IMR-90 (cell line): ENCODE measurements at regions not wholly inside any gene's neighbourhood (a gene's known extent, or its start where the extent isn't known, plus 50 kb on each side); places are given as distances from the start of the nearest gene placed in this dataset.

Experiments
- ATAC-seq: fragments of 200-7000 bp; cut with Tn5 transposase; 2 replicates; pipeline ENCODE4 v1.9.1; 2020; ENCODE audit warnings: low read depth, mild to moderate bottlenecking, moderate library complexity
- BruUV-seq: library from RNA; stranded (reverse); fragments of 400-500 nt; replicated peaks from 2 replicates; lab custom pipeline; 2021; lab: Mats Ljungman, UMichigan
- CTCF ChIA-PET: fragments of 300-600 bp; formaldehyde crosslinking; extraction: SDS; loops from one replicate; lab custom pipeline; 2021; ENCODE audit warnings: antibody characterized with exemption; lab: Yijun Ruan, JAX
- POLR2A ChIA-PET: fragments of 300-600 bp; sonication (Branson Sonifier 250); formaldehyde crosslinking; loops from one replicate; lab custom pipeline; 2022; ENCODE audit warnings: antibody characterized with exemption; ENCODE audit not compliant: unreplicated experiment; lab: Charles Lee
- DNase-seq: peaks from one replicate; pipeline ENCODE4 v3.0.0; 2013
- H2AFZ ChIP-seq: replicated peaks from 2 replicates; pipeline ENCODE3; 2013; ENCODE audit warnings: low read length, mild to moderate bottlenecking; ENCODE audit not compliant: poor library complexity
- H2AK5ac ChIP-seq: 2 replicates; pipeline ENCODE4 v1.6.1; 2013; ENCODE audit warnings: low read depth, low read length, inconsistent platforms
- H2AK9ac ChIP-seq: replicated peaks from 2 replicates; pipeline ENCODE3; 2013; ENCODE audit warnings: mild to moderate bottlenecking, low read depth, low read length, moderate library complexity; ENCODE audit not compliant: poor library complexity
- H2BK120ac ChIP-seq: 2 replicates; pipeline ENCODE4 v1.6.1; 2013; ENCODE audit warnings: low read depth, low read length, inconsistent platforms
- H2BK15ac ChIP-seq: 3 replicates; pipeline ENCODE4 v1.6.1; 2013; ENCODE audit warnings: low read depth, low read length, inconsistent platforms
- H2BK20ac ChIP-seq: 2 replicates; pipeline ENCODE4 v1.6.1; 2013; ENCODE audit warnings: low read depth, mild to moderate bottlenecking, inconsistent platforms, low read length, moderate library complexity
- H2BK5ac ChIP-seq: 2 replicates; pipeline ENCODE4 v1.6.1; 2013; ENCODE audit warnings: mild to moderate bottlenecking, low read depth, low read length, inconsistent platforms; ENCODE audit not compliant: poor library complexity, severe bottlenecking
- H3K14ac ChIP-seq: replicated peaks from 2 replicates; pipeline ENCODE4 v1.6.1; 2013; ENCODE audit warnings: low read depth, low read length, inconsistent platforms
- H3K18ac ChIP-seq: 2 replicates; pipeline ENCODE4 v1.6.1; 2013; ENCODE audit warnings: low read depth, low read length, control low read depth
- H3K23ac ChIP-seq: 2 replicates; pipeline ENCODE4 v1.6.1; 2013; ENCODE audit warnings: low read depth, low read length, inconsistent platforms
- H3K27ac ChIP-seq: 2 replicates; pipeline ENCODE4 v1.5.1; 2013; ENCODE audit warnings: mild to moderate bottlenecking, control low read depth, low read length; ENCODE audit not compliant: insufficient read depth
- H3K27me3 ChIP-seq: 2 replicates; pipeline ENCODE4 v1.6.1; 2013; ENCODE audit warnings: low read length; ENCODE audit not compliant: control insufficient read depth, insufficient read depth
- H3K36me3 ChIP-seq: 2 replicates; pipeline ENCODE4 v1.6.1; 2013; ENCODE audit warnings: low read length, mixed read lengths; ENCODE audit not compliant: control insufficient read depth, insufficient read depth
- H3K4ac ChIP-seq: 2 replicates; pipeline ENCODE4 v1.6.1; 2013; ENCODE audit warnings: low read depth, low read length, inconsistent platforms
- H3K4me1 ChIP-seq: 2 replicates; pipeline ENCODE4 v1.6.1; 2013; ENCODE audit warnings: low read length, mixed read lengths; ENCODE audit not compliant: control insufficient read depth, insufficient read depth
- H3K4me2 ChIP-seq: 2 replicates; pipeline ENCODE4 v1.6.1; 2013; ENCODE audit warnings: low read depth, mild to moderate bottlenecking, control low read depth, low read length, moderate library complexity
- H3K4me3 ChIP-seq: 2 replicates; pipeline ENCODE4 v1.5.1; 2013; ENCODE audit warnings: low read depth, mild to moderate bottlenecking, control low read depth, low read length, moderate library complexity; ENCODE audit not compliant: insufficient read depth
- H3K56ac ChIP-seq: 2 replicates; pipeline ENCODE4 v1.6.1; 2013; ENCODE audit warnings: low read length, inconsistent platforms; ENCODE audit not compliant: insufficient read depth; ENCODE audit errors: extremely low read depth
- H3K79me1 ChIP-seq, 2 experiments: 2 replicates each; pipeline ENCODE4 v1.6.1; 2013; ENCODE audit warnings: low read length in 2 of 2, inconsistent platforms in 1 of 2, low read depth in 1 of 2
- H3K9ac ChIP-seq: 2 replicates; pipeline ENCODE4 v1.6.1; 2013; ENCODE audit warnings: low read depth, low read length, control low read depth
- H3K9me1 ChIP-seq: 2 replicates; pipeline ENCODE4 v1.6.1; 2013; ENCODE audit warnings: low read length, inconsistent platforms; ENCODE audit not compliant: insufficient read depth
- H3K9me3 ChIP-seq: 2 replicates; pipeline ENCODE4 v1.6.1; 2013; ENCODE audit warnings: low read length; ENCODE audit not compliant: control insufficient read depth, insufficient read depth
- H4K20me1 ChIP-seq: 2 replicates; pipeline ENCODE4 v1.6.1; 2013; ENCODE audit warnings: low read length, inconsistent platforms; ENCODE audit not compliant: insufficient read depth
- H4K5ac ChIP-seq: 2 replicates; pipeline ENCODE4 v1.6.1; 2013; ENCODE audit warnings: mild to moderate bottlenecking, low read depth, low read length, control low read depth
- H4K8ac ChIP-seq, 2 experiments: 2 replicates each; pipeline ENCODE4 v1.6.1; 2013; ENCODE audit warnings: low read depth in 2 of 2, low read length in 2 of 2, control low read depth in 1 of 2, inconsistent platforms in 1 of 2
- H4K91ac ChIP-seq: 2 replicates; pipeline ENCODE4 v1.6.1; 2013; ENCODE audit warnings: low read depth, low read length, inconsistent platforms; ENCODE audit not compliant: insufficient read depth
- BHLHE40 ChIP-seq: fragments of 150-350 bp; IDR thresholded peaks from 2 replicates; pipeline ENCODE4 v1.6.1; 2016; ENCODE audit warnings: mild to moderate bottlenecking, low read depth, low read length
- CEBPB ChIP-seq: IDR thresholded peaks from 2 replicates; pipeline ENCODE4 v1.6.1; 2012; ENCODE audit warnings: low read depth, low read length, improper control_type of control experiment
- CHD1 ChIP-seq: IDR thresholded peaks from 2 replicates; pipeline ENCODE4 v1.6.1; 2012; ENCODE audit warnings: low read depth, low read length, improper control_type of control experiment
- FOS ChIP-seq: fragments of 150-350 bp; IDR thresholded peaks from 2 replicates; pipeline ENCODE4 v1.6.1; 2016; ENCODE audit warnings: low read depth, low read length
- MAFK ChIP-seq: IDR thresholded peaks from 2 replicates; pipeline ENCODE4 v1.6.1; 2012; ENCODE audit warnings: low read depth, low read length, improper control_type of control experiment
- MAZ ChIP-seq: IDR thresholded peaks from 2 replicates; pipeline ENCODE4 v1.6.1; 2012; ENCODE audit warnings: low read depth, mild to moderate bottlenecking, low read length, improper control_type of control experiment, moderate library complexity, borderline replicate concordance
- MXI1 ChIP-seq: IDR thresholded peaks from 2 replicates; pipeline ENCODE4 v1.6.1; 2012; ENCODE audit warnings: low read depth, mild to moderate bottlenecking, low read length, moderate library complexity, borderline replicate concordance
- NFE2L2 ChIP-seq: fragments of 150-350 bp; IDR thresholded peaks from 2 replicates; pipeline ENCODE4 v1.6.1; 2016; ENCODE audit warnings: low read depth, mild to moderate bottlenecking, low read length
- POLR2A ChIP-seq: IDR thresholded peaks from 2 replicates; pipeline ENCODE4 v1.6.1; 2012; ENCODE audit warnings: mild to moderate bottlenecking, low read depth, low read length
- RAD21 ChIP-seq: IDR thresholded peaks from 2 replicates; pipeline ENCODE4 v1.6.1; 2012; ENCODE audit warnings: low read length, improper control_type of control experiment
- RCOR1 ChIP-seq: IDR thresholded peaks from 2 replicates; pipeline ENCODE4 v1.6.1; 2012; ENCODE audit warnings: mild to moderate bottlenecking, low read length, improper control_type of control experiment; ENCODE audit not compliant: insufficient replicate concordance
- RFX5 ChIP-seq: IDR thresholded peaks from 2 replicates; pipeline ENCODE4 v1.8.0; 2012; ENCODE audit warnings: low read depth, mild to moderate bottlenecking, low read length, moderate library complexity
- SMC3 ChIP-seq: fragments of 150-350 bp; IDR thresholded peaks from 2 replicates; pipeline ENCODE4 v1.6.1; 2016; ENCODE audit warnings: low read depth, mild to moderate bottlenecking, antibody characterized with exemption, low read length, moderate library complexity
- dilution Hi-C: fragments of 300-500 bp; cut with HindIII; formaldehyde crosslinking; loops from one replicate; pipeline ENCODE4 v1.14.3; 2018; ENCODE audit warnings: low sequenced_read_pairs; ENCODE audit not compliant: unreplicated experiment
- in situ Hi-C: fragments of 300-500 bp; cut with MboI; formaldehyde crosslinking; loops from 3 replicates; pipeline ENCODE4 v1.14.3; 2019; ENCODE audit warnings: low sequenced_read_pairs, inconsistent platforms, mixed read lengths
- intact Hi-C: fragments of 100-400 bp; cut with micrococcal nuclease; formaldehyde crosslinking; loops from 2 replicates; pipeline ENCODE4 v1.10.0; 2022
- TF ChIP-seq, protein P1 (sequence below): fragments of 150-350 bp; IDR thresholded peaks from 2 replicates; pipeline ENCODE4 v1.6.1; 2016; ENCODE audit warnings: low read depth, mild to moderate bottlenecking, low read length, moderate library complexity, borderline replicate concordance
- TF ChIP-seq, protein P2 (sequence below): fragments of 150-350 bp; IDR thresholded peaks from 2 replicates; pipeline ENCODE4 v1.6.1; 2017; ENCODE audit warnings: mild to moderate bottlenecking, antibody characterized with exemption, low read length, low read depth

DNA sequence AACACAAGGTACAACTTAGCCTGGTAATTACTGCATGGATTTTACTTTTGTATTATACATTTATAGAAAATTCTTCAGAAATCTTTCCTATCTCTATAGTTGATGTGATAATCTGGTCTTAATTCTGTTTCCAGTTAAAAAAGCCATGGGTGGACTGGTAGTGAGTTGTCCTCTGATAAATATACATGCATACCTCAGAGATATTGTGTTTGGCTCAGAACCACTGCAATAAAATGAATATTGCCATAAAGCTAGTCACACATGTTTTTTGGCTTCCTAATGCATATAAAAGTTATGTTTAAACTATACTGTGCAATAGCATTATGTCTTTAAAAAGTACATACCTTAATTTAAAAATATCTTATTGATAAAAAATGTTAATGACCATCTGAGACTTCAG, 708.6 kb upstream of the MARCKS start:
- peak; percentile 64 for DNase-seq
- no peak overlapping the region for H3K23ac ChIP-seq
- no peak overlapping the region for H3K56ac ChIP-seq
- H2AK5ac ChIP-seq, result peak overlapping the region; percentile 20; the same call in 1 of the 2 replicates
- H3K9me3 ChIP-seq, result no peaks in the 10 kb centered on the region
- no peak overlapping the region for H3K4me3 ChIP-seq
- no peaks in the 10 kb centered on the region for H3K27me3 ChIP-seq
- H4K8ac ChIP-seq, result peak overlapping the region in 1 of 2 experiments; percentile 74; a peak in 2 of 4 replicates
- peak overlapping the region; percentile 61; the same call in 1 of the 2 replicates for H3K18ac ChIP-seq
- H2BK120ac ChIP-seq, result peak overlapping the region; percentile 59; the same call in 1 of the 2 replicates
- H3K4ac ChIP-seq, result peak overlapping the region; percentile 14; the same call in 1 of the 2 replicates
- H4K5ac ChIP-seq, result no peak overlapping the region
- 0 out of 2 replicates have a peak, but pooled peaks cover 2% of the 10 kb centered on the region for H3K9me1 ChIP-seq
- H2BK5ac ChIP-seq, result peak overlapping the region; percentile 100
- H3K27ac ChIP-seq, result no peak overlapping the region; the same call in 1 of the 2 replicates
- peaks cover 7% of the 10 kb centered on the region for H3K4me1 ChIP-seq
- H3K14ac ChIP-seq, result peak overlapping the region; percentile 34; the same call in 1 of the 2 replicates
- H3K36me3 ChIP-seq, result no peaks in the 10 kb centered on the region
- CTCF ChIA-PET, result no interaction called here
- TF ChIP-seq BHLHE40, result no peak
- TF ChIP-seq MAZ, result no peak
- no peak for TF ChIP-seq MAFK
- TF ChIP-seq CHD1, result no peak
- TF ChIP-seq, protein P1, sequence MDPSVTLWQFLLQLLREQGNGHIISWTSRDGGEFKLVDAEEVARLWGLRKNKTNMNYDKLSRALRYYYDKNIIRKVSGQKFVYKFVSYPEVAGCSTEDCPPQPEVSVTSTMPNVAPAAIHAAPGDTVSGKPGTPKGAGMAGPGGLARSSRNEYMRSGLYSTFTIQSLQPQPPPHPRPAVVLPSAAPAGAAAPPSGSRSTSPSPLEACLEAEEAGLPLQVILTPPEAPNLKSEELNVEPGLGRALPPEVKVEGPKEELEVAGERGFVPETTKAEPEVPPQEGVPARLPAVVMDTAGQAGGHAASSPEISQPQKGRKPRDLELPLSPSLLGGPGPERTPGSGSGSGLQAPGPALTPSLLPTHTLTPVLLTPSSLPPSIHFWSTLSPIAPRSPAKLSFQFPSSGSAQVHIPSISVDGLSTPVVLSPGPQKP, result no peak
- no peak for TF ChIP-seq POLR2A
- no peak for TF ChIP-seq FOS
- TF ChIP-seq SMC3, result no peak
- no peak for TF ChIP-seq RCOR1
- no peak for TF ChIP-seq MXI1
- TF ChIP-seq NFE2L2, result no peak
- TF ChIP-seq RAD21, result no peak
- TF ChIP-seq, protein P2, sequence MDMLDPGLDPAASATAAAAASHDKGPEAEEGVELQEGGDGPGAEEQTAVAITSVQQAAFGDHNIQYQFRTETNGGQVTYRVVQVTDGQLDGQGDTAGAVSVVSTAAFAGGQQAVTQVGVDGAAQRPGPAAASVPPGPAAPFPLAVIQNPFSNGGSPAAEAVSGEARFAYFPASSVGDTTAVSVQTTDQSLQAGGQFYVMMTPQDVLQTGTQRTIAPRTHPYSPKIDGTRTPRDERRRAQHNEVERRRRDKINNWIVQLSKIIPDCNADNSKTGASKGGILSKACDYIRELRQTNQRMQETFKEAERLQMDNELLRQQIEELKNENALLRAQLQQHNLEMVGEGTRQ, result no peak
- no peak for TF ChIP-seq CEBPB
- TF ChIP-seq RFX5, result no peak
- in situ Hi-C loops (no loop called here), intact Hi-C loops (no loop called here), dilution Hi-C loops (no loop called here)
- peak; percentile 9; the same call in 1 of the 2 replicates for ATAC-seq
- peak overlapping the region; percentile 17; the same call in 1 of the 2 replicates for H2BK20ac ChIP-seq
- no peak overlapping the region for H2AFZ ChIP-seq
- H4K20me1 ChIP-seq, result no peaks in the 10 kb centered on the region
- peak overlapping the region; percentile 51; the same call in 1 of the 2 replicates for H4K91ac ChIP-seq
- POLR2A ChIA-PET, result no interaction called here
- H2BK15ac ChIP-seq, result peak overlapping the region; percentile 76; the same call in 2 of the 3 replicates
- no peak overlapping the region for H3K4me2 ChIP-seq
- H3K79me1 ChIP-seq, result no peaks in the 10 kb centered on the region
- no peak overlapping the region for H3K9ac ChIP-seq
- no TSS peak for BruUV-seq
- no peak overlapping the region for H2AK9ac ChIP-seq
